ENCODE measurements at regions not wholly inside any gene's neighbourhood (a gene's known extent, or its start where the extent isn't known, plus 50 kb on each side); places are given as distances from the start of the nearest gene placed in this dataset.

DNA sequence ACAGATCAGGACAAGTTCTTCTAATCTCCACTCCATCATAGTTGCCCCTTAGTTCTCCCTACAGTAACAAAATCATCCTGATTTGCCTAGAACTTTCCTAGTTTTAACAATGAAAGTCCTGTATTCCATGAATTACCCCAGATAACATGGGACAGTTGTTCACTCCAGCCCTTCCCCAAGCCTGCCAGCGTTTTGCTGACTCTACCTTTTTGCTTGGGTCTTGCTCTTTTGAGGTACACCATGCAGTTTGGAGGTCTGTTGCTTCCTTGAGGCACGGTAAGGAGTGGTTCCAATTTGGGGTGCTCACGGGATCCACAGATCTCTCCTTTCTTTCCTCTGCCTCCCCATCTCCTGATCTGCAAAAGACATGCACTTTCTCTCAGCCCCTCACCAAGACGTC, 61.6 kb upstream of the DYRK2 start:
- DNase-seq (ENCODE audit: low read depth, low spot score), result no peak

GRCh38 chr12:67589078-67589477, 59.5 kb upstream of the DYRK2 start:
- DNase-seq (ENCODE audit: low read depth, low spot score), result no peak

GRCh38 chr12:67590149-67590790, 58.3 kb upstream of the DYRK2 start:
- no peak for DNase-seq (ENCODE audit: low read depth, low spot score)

DNA sequence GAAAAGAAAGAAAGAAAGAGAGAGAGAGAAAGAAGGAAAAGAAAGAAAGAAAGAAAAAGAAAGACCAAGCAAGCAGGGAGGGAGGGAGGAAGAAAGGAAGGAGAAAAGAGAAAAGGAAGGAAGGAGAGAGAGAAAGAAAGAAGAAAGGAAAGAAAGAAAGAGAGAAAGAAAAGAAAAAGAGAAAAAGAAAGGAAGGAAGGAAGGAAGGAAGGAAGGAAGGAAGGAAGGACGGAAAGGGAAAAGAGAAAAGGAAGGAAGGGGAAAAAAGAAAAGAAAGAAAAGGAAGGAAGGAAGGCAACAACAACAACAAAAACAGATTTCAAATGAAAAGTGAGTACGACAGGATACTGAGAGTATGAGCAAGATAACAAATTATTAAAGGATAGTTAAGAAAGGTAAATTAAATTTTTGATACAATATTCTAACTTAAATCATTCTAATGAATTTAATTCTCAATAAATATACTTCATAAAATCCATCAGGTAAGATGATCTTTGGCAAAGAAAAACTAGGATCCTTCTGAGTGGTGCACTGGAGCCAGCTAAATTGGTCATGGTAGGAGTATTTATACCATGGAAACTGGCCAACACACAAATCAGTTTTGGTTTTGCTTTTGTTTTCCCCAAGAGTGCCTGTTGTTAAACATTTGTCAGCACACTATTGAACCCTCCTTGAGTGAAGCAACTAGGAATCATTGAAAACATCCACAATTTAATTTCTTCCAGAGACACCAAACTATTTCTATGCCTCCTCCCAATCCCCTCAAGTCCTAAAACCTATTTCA, 56.1 kb upstream of the DYRK2 start:
- no peak for DNase-seq (ENCODE audit: low read depth, low spot score)

DNA sequence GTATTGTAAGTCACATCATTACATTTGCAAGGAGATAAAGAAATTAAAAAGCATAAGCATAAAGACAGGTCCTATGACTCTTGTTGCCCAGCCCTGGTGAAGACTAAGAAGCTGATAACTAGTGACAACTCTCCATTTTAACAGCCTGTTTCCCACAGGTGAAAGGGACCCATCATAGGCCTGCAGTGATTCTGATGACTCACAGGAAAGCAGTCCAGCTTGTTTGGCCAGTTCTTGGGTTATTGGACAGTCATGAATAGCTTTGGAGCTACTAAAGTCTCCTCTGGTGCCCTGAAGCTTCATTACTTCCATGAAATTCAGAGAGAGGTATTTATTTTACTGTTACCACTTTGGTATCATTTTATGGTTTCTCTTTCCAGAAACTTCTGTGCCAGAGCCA, 55.5 kb upstream of the DYRK2 start:
- no peak for DNase-seq (ENCODE audit: low read depth, low spot score)

GRCh38 chr12:67593461-67594330, 54.8 kb upstream of the DYRK2 start:
- DNase-seq (ENCODE audit: low read depth, low spot score), result no peak

DNA sequence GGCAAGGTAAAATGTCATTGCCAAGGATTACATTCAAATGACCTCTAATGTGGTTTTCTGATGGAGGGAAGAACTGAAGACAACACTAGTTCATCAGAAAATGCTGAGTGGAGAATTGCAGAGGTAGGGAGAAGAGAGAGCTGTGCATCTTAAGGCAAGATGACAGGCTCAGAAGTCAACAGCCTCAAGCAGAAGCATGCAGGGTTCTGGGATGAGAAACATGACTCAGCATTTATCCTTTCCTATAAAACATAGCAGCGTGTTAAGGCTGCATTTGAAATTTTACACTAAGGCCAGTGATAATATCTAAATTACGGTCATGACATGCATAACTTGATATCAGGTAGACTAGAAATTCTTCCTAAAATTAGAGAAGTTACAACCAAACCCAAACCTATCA, 53.7 kb upstream of the DYRK2 start:
- DNase-seq (ENCODE audit: low read depth, low spot score), result no peak

DNA sequence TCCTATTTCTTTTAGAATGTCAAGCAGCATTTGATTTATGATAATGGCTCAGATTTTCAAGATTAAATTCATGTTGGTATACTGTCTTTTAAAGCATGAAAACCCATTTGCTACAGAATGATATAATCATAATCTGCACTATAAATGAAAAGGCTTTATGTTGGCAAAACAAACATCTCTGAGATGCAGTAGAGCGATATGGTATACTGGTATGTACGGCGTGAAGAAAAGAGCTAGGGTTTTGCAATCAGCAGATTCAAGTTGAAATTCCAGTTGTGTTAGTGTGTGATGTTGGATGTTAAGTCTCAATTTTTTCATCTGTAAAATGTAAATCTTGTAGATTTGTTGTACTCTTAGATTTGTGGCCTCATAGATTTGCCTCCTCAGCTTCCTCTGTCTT, 53.2 kb upstream of the DYRK2 start:
- no peak for DNase-seq (ENCODE audit: low read depth, low spot score)

DNA sequence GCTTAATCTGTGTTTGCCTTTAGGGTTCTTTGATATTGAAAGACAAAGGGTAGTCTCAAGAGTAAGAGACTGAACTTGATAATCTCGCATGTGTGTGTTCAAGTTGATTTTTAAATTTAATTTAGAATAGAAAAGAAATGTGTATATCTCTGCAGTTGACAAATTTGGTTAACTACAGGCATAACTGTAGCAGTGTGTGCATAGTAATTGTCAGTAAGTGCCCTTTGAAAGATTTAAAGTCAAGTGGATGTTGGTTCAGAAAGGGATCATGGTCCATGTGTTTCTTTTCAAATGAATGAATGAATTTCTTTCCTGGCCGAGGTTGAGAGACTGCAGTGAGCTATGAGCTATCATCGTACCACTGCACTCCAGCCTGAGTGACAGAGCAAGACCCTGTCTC, 49.9 kb upstream of the DYRK2 start:
- no peak for DNase-seq (ENCODE audit: low read depth, low spot score)

Data from brain pericyte (primary cell).